ENCODE measurements at regions not wholly inside any gene's neighbourhood (a gene's known extent, or its start where the extent isn't known, plus 50 kb on each side); places are given as distances from the start of the nearest gene placed in this dataset.
A peak's percentile ranks its signal among the peaks of the same experiment; 100 is the strongest.

GRCh38 chr6:103284835-103285234, 1574.9 kb downstream of the HACE1 start:
- peaks cover 22% of the 10 kb centered on the region for H3K9me3 ChIP-seq (ENCODE audit: control insufficient read depth, low read length)
- H3K4me1 ChIP-seq (ENCODE audit: control insufficient read depth, insufficient read depth, low read length) = no peaks in the 10 kb centered on the region
- H3K9ac ChIP-seq (ENCODE audit: extremely low read depth, low read length, poor library complexity, severe bottlenecking) = no peak overlapping the region
- H3K27ac ChIP-seq (ENCODE audit: low read depth, low read length) = no peak overlapping the region
- no peak for DNase-seq
- Mint-ChIP-seq H3K4me1 (no peaks in the 10 kb centered on the region), H3K27me3 (ENCODE audit: insufficient read depth) (no peaks in the 10 kb centered on the region), H3K4me3 (no peak overlapping the region), H3K36me3 (ENCODE audit: low read depth) (no peaks in the 10 kb centered on the region), H3K9me3 (peaks cover 21% of the 10 kb centered on the region), H3K27ac (no peak overlapping the region)
- TF ChIP-seq CTCF (conservative IDR thresholded peaks at IDR 0.05) = no peak
- H3K36me3 ChIP-seq (ENCODE audit: control insufficient read depth, insufficient read depth, low read length) = no peaks in the 10 kb centered on the region
- H3K4me3 ChIP-seq (ENCODE audit: low read length) = no peak overlapping the region
- H3K27me3 ChIP-seq (ENCODE audit: control insufficient read depth, insufficient read depth, low read length, poor library complexity, severe bottlenecking) = no peaks in the 10 kb centered on the region
- WGBS, 2 experiments (ENCODE audit: insufficient coverage in 1 of 2, insufficient read length in 1 of 2) = 61% methylated on average over 2 of the region's 2 CpGs; no CpG with 5 or more reads in 1 of the 2 experiments

- no peaks in the 10 kb centered on the region for H3K27me3 Mint-ChIP-seq (ENCODE audit: insufficient read depth)
- WGBS, 2 experiments (ENCODE audit: insufficient coverage in 1 of 2, insufficient read length in 1 of 2) = 72 to 80% methylated on average over 1 to 2 of the region's 2 CpGs
- H3K27ac Mint-ChIP-seq = no peak overlapping the region
- no peaks in the 10 kb centered on the region for H3K36me3 Mint-ChIP-seq (ENCODE audit: low read depth)
- TF ChIP-seq CTCF (conservative IDR thresholded peaks at IDR 0.05) = no peak
- Histone ChIP-seq H3K27ac (ENCODE audit: low read depth, low read length) (no peak overlapping the region), H3K4me1 (ENCODE audit: control insufficient read depth, insufficient read depth, low read length) (no peaks in the 10 kb centered on the region), H3K9me3 (ENCODE audit: control insufficient read depth, low read length) (peaks cover 32% of the 10 kb centered on the region), H3K36me3 (ENCODE audit: control insufficient read depth, insufficient read depth, low read length) (no peaks in the 10 kb centered on the region), H3K4me3 (ENCODE audit: low read length) (peak overlapping the region; percentile 53), H3K27me3 (ENCODE audit: control insufficient read depth, insufficient read depth, low read length, poor library complexity, severe bottlenecking) (no peaks in the 10 kb centered on the region), H3K9ac (ENCODE audit: extremely low read depth, low read length, poor library complexity, severe bottlenecking) (no peak overlapping the region)
- no peak for DNase-seq
- no peaks in the 10 kb centered on the region for H3K4me1 Mint-ChIP-seq
- peaks cover 34% of the 10 kb centered on the region for H3K9me3 Mint-ChIP-seq
- H3K4me3 Mint-ChIP-seq = no peak overlapping the region
Observed at GRCh38 chr6:103280417-103280816, 1579.3 kb downstream of the HACE1 start.

- WGBS, 2 experiments (ENCODE audit: insufficient coverage in 1 of 2, insufficient read length in 1 of 2) = 89% methylated on average over 1 of the region's 1 CpG; no CpG with 5 or more reads in 1 of the 2 experiments
- H3K27ac Mint-ChIP-seq = no peak overlapping the region
- H3K36me3 ChIP-seq (ENCODE audit: control insufficient read depth, insufficient read depth, low read length) = no peaks in the 10 kb centered on the region
- no peaks in the 10 kb centered on the region for H3K27me3 Mint-ChIP-seq (ENCODE audit: insufficient read depth)
- H3K36me3 Mint-ChIP-seq (ENCODE audit: low read depth) = no peaks in the 10 kb centered on the region
- H3K9me3 Mint-ChIP-seq = peaks cover 34% of the 10 kb centered on the region
- TF ChIP-seq CTCF (conservative IDR thresholded peaks at IDR 0.05) = no peak
- no peak overlapping the region for H3K4me3 ChIP-seq (ENCODE audit: low read length)
- no peak overlapping the region for H3K9ac ChIP-seq (ENCODE audit: extremely low read depth, low read length, poor library complexity, severe bottlenecking)
- H3K4me3 Mint-ChIP-seq = no peak overlapping the region
- peaks cover 32% of the 10 kb centered on the region for H3K9me3 ChIP-seq (ENCODE audit: control insufficient read depth, low read length)
- no peaks in the 10 kb centered on the region for H3K4me1 ChIP-seq (ENCODE audit: control insufficient read depth, insufficient read depth, low read length)
- H3K4me1 Mint-ChIP-seq = peaks cover 7% of the 10 kb centered on the region
- no peak overlapping the region for H3K27ac ChIP-seq (ENCODE audit: low read depth, low read length)
- DNase-seq = no peak
- H3K27me3 ChIP-seq (ENCODE audit: control insufficient read depth, insufficient read depth, low read length, poor library complexity, severe bottlenecking) = no peaks in the 10 kb centered on the region
Observed at GRCh38 chr6:103277936-103278335, 1581.8 kb downstream of the HACE1 start.
